Adrenal gland (tissue), 9 donors: ENCODE measurements at regions not wholly inside any gene's neighbourhood (a gene's known extent, or its start where the extent isn't known, plus 50 kb on each side); places are given as distances from the start of the nearest gene placed in this dataset.

Experiments used
- DNase-seq, 7 donors: peaks; one replicate each; pipeline ENCODE4 v3.0.0-alpha.2; 2019 to 2020
- H3K27ac ChIP-seq, 5 donors: fragments of 200-600 bp; sonication (generic) in 4 of 5; 1 replicate in 3 of 5; 2 replicates in 2 of 5; pipeline versions ENCODE4 v1.5.1 to v1.8.0; 2016 to 2020; ENCODE audit warnings: mild to moderate bottlenecking in 1 of 5
- H3K27me3 ChIP-seq: fragments of 200-600 bp; 2 replicates; pipeline ENCODE4 v1.8.0; 2021
- H3K36me3 ChIP-seq, 2 donors: fragments of 200-600 bp; replicated peaks in 1 of 2; 1 replicate in 1 of 2; 2 replicates in 1 of 2; pipeline versions ENCODE4 v1.5.1 to v1.8.0; 2018 to 2022
- H3K4me1 ChIP-seq, 2 donors: fragments of 200-600 bp; replicated peaks in 1 of 2; 1 replicate in 1 of 2; 2 replicates in 1 of 2; pipeline versions ENCODE4 v1.5.1 to v1.8.0; 2018 to 2021
- H3K4me3 ChIP-seq, 4 donors: fragments of 200-600 bp; sonication (generic) in 3 of 4; one replicate each; pipeline ENCODE4 v1.5.1; 2016 to 2018
- H3K9me3 ChIP-seq, 3 donors: fragments of 200-600 bp; sonication (generic) in 1 of 3; replicated peaks in 1 of 3; 1 replicate in 2 of 3; 2 replicates in 1 of 3; pipeline versions ENCODE4 v1.5.1 to v1.8.0; 2016 to 2021
- POLR2A ChIP-seq, 2 donors: fragments of 450-650 bp; IDR thresholded peaks; one replicate each; pipeline ENCODE4 v1.6.1; 2017; ENCODE audit warnings: antibody characterized with exemption in 2 of 2, mild to moderate bottlenecking in 2 of 2, moderate library complexity in 1 of 2
- WGBS, 4 donors: extraction: QIAGEN DNeasy Blood & Tissue Kit in 2 of 4; methylation state at CpG; one replicate each; pipeline versions ENCODE4 v1.1.5 to v1.1.7; 2013 to 2017; 5-methylcytosine and 5-hydroxymethylcytosine counted together
- intact Hi-C, 2 donors: fragments of 100-400 bp; cut with DNase I; formaldehyde crosslinking; loops; one replicate each; pipeline versions ENCODE4 v1.14.1 to v1.15.0; 2022 to 2023
- TF ChIP-seq, protein P1 (sequence below), 6 experiments: fragments of 450-650 bp in 4 of 6; fragments of 200-600 bp in 2 of 6; sonication (generic) in 1 of 6; IDR thresholded peaks; 1 replicate in 5 of 6; 2 replicates in 1 of 6; pipeline versions ENCODE4 v1.5.1 to v1.8.0; 2016 to 2021; ENCODE audit warnings: antibody characterized with exemption in 6 of 6, mild to moderate bottlenecking in 2 of 6, moderate library complexity in 1 of 6
- donor health status: healthy with polysubstance abuse.
- donor health status: Bipolar disorder and iron deficiency.
- donor health status: DM: yes; HTN: yes; CAD: no.
- donor health status: DM: no; HTN: no; CAD: no.
- donor health status: DM: no; HTN: no; CAD: no.

DNA sequence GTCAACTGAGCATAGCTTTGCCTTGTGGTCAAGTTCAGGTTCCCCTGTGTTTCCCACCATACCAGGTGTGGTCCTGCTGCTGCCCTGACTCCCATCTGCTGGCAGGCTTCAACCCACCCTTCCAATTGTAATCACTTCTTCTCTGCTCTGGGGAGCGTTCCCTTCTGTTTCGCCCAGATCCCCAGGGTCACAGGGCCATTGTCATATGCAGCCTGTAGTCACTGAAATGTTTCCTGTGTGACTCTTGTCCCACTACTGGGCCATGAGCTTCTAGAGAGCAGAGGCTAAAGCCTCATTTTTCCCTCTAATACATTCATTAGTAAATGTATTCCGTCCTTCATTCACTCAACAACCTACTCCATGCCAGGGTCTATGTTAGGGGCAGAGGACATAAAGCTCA, 75.0 kb upstream of the LAPTM4A start:
- no peaks in the 10 kb centered on the region for H3K27me3 ChIP-seq
- intact Hi-C loops = no loop called here
- no peaks in the 10 kb centered on the region for H3K4me1 ChIP-seq
- WGBS, 4 donors = 76 to 91% (median 84%) methylated on average over 3 of the region's 3 CpGs
- no peaks in the 10 kb centered on the region for H3K36me3 ChIP-seq
- no peak overlapping the region for H3K27ac ChIP-seq
- H3K4me3 ChIP-seq = no peak overlapping the region
- no peaks in the 10 kb centered on the region for H3K9me3 ChIP-seq
- DNase-seq = no peak
- TF ChIP-seq POLR2A (IDR thresholded peaks at IDR 0.05) = no peak
- TF ChIP-seq, protein P1, sequence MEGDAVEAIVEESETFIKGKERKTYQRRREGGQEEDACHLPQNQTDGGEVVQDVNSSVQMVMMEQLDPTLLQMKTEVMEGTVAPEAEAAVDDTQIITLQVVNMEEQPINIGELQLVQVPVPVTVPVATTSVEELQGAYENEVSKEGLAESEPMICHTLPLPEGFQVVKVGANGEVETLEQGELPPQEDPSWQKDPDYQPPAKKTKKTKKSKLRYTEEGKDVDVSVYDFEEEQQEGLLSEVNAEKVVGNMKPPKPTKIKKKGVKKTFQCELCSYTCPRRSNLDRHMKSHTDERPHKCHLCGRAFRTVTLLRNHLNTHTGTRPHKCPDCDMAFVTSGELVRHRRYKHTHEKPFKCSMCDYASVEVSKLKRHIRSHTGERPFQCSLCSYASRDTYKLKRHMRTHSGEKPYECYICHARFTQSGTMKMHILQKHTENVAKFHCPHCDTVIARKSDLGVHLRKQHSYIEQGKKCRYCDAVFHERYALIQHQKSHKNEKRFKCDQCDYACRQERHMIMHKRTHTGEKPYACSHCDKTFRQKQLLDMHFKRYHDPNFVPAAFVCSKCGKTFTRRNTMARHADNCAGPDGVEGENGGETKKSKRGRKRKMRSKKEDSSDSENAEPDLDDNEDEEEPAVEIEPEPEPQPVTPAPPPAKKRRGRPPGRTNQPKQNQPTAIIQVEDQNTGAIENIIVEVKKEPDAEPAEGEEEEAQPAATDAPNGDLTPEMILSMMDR (IDR thresholded peaks at IDR 0.05) = no peak

- intact Hi-C loops = no loop called here
- WGBS, 4 donors = 76 to 80% (median 79%) methylated on average over 3 of the region's 3 CpGs; no CpG with 5 or more reads in 1 of the 4 donors
- TF ChIP-seq, protein P1 (IDR thresholded peaks at IDR 0.05) = no peak
- no peak for TF ChIP-seq POLR2A (IDR thresholded peaks at IDR 0.05)
- no peak overlapping the region for H3K4me3 ChIP-seq
- H3K4me1 ChIP-seq = no peaks in the 10 kb centered on the region
- H3K9me3 ChIP-seq = no peaks in the 10 kb centered on the region
- H3K36me3 ChIP-seq = no peaks in the 10 kb centered on the region
- no peak overlapping the region for H3K27ac ChIP-seq
- DNase-seq = no peak
- no peaks in the 10 kb centered on the region for H3K27me3 ChIP-seq
Measured at GRCh38 chr2:20126040-20126439, 74.6 kb upstream of the LAPTM4A start.

DNA sequence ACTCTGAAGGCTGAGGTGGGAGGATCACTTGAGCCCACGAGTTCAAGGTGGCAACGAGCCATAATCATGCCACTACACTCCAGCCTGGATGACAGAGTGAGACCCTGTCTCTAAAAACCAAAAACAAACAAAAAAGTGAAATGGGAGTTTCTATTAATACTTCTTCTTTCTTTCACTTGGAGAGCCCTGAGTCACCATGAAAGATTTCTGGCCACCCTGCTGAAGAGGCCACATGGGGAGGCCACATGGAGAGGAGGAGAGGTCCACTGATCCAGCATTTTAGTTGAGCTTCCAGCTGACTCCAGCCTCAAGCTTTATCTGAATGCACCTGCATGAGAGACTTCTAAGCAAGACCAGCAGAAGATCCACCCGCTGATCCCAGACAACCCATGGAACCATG, 74.2 kb upstream of the LAPTM4A start:
- H3K4me3 ChIP-seq = no peak overlapping the region
- 52 to 93% (median 84%) methylated on average over 2 to 3 of the region's 3 CpGs for WGBS, 4 donors
- no peak for DNase-seq
- H3K4me1 ChIP-seq = no peaks in the 10 kb centered on the region
- no peak overlapping the region for H3K27ac ChIP-seq
- H3K27me3 ChIP-seq = no peaks in the 10 kb centered on the region
- TF ChIP-seq POLR2A (IDR thresholded peaks at IDR 0.05) = no peak
- TF ChIP-seq, protein P1 (IDR thresholded peaks at IDR 0.05) = no peak
- no peaks in the 10 kb centered on the region for H3K9me3 ChIP-seq
- no peaks in the 10 kb centered on the region for H3K36me3 ChIP-seq
- intact Hi-C loops = no loop called here

- no peak for TF ChIP-seq POLR2A (IDR thresholded peaks at IDR 0.05)
- TF ChIP-seq, protein P1 (IDR thresholded peaks at IDR 0.05) = no peak
- H3K36me3 ChIP-seq = no peaks in the 10 kb centered on the region
- intact Hi-C loops = no loop called here
- no peaks in the 10 kb centered on the region for H3K9me3 ChIP-seq
- H3K27ac ChIP-seq = no peak overlapping the region
- no peak overlapping the region for H3K4me3 ChIP-seq
- WGBS, 4 donors = 89 to 94% (median 92%) methylated on average over 5 to 6 of the region's 6 CpGs
- no peaks in the 10 kb centered on the region for H3K4me1 ChIP-seq
- DNase-seq = no peak
- H3K27me3 ChIP-seq = no peaks in the 10 kb centered on the region
Measured at GRCh38 chr2:20125164-20125563, 73.7 kb upstream of the LAPTM4A start.
